Frontal cortex (tissue), 3 donors: ENCODE measurements at regions not wholly inside any gene's neighbourhood (a gene's known extent, or its start where the extent isn't known, plus 50 kb on each side); places are given as distances from the start of the nearest gene placed in this dataset.

Source experiments
- DNase-seq, 2 donors: peaks; one replicate each; pipeline ENCODE4 v3.0.0; 2012; ENCODE audit warnings: low spot score in 2 of 2
- FAIRE-seq: peaks from 2 replicates; lab custom pipeline; 2012; peaks lifted over from hg19 to GRCh38; lab: Jason Lieb, UNC
- donor health status: control.
- donor health status: control.
- donor health status: control.

- DNase-seq (no peak), FAIRE-seq (no peak)
These were observed 65.7 kb downstream of the TMEM18 start for GRCh38 chr2:611519-611918.

GRCh38 chr2:610491-610890 is 66.7 kb downstream of the TMEM18 start:
- DNase-seq, result no peak
- no peak for FAIRE-seq

GRCh38 chr2:609881-610280 is 67.3 kb downstream of the TMEM18 start:
- FAIRE-seq (no peak), DNase-seq (no peak)

- FAIRE-seq (no peak), DNase-seq (no peak)
These were observed 67.8 kb downstream of the TMEM18 start for GRCh38 chr2:609449-609848.

- no peak for FAIRE-seq
- DNase-seq, result no peak
These were observed 68.5 kb downstream of the TMEM18 start for GRCh38 chr2:608711-609110.

GRCh38 chr2:608297-608696 is 68.9 kb downstream of the TMEM18 start:
- DNase-seq, result no peak
- no peak for FAIRE-seq

GRCh38 chr2:607709-608108 is 69.5 kb downstream of the TMEM18 start:
- FAIRE-seq, result no peak
- no peak for DNase-seq

GRCh38 chr2:607172-607571 is 70.0 kb downstream of the TMEM18 start:
- DNase-seq (no peak), FAIRE-seq (no peak)

GRCh38 chr2:605674-606608 is 71.3 kb downstream of the TMEM18 start:
- DNase-seq (no peak), FAIRE-seq (no peak)

GRCh38 chr2:604854-605524 is 72.2 kb downstream of the TMEM18 start:
- no peak for FAIRE-seq
- no peak for DNase-seq

GRCh38 chr2:604385-604784 is 72.8 kb downstream of the TMEM18 start:
- DNase-seq (no peak), FAIRE-seq (no peak)

GRCh38 chr2:603869-604268 is 73.3 kb downstream of the TMEM18 start:
- FAIRE-seq (no peak), DNase-seq (peak in 1 of 2 donors; percentile 43)

GRCh38 chr2:603427-603826 is 73.8 kb downstream of the TMEM18 start:
- FAIRE-seq (no peak), DNase-seq (no peak)

GRCh38 chr2:602571-603359 is 74.4 kb downstream of the TMEM18 start:
- FAIRE-seq, result no peak
- DNase-seq, result no peak

- FAIRE-seq, result no peak
- no peak for DNase-seq
These were observed 75.3 kb downstream of the TMEM18 start for GRCh38 chr2:601806-602455.

GRCh38 chr2:601387-601698 is 75.9 kb downstream of the TMEM18 start:
- DNase-seq (no peak), FAIRE-seq (no peak)

- FAIRE-seq (no peak), DNase-seq (no peak)
These were observed 76.4 kb downstream of the TMEM18 start for GRCh38 chr2:600542-601386.

- no peak for FAIRE-seq
These were observed 77.6 kb downstream of the TMEM18 start for GRCh38 chr2:599601-600000.

GRCh38 chr2:598058-598802 is 79.0 kb downstream of the TMEM18 start:
- DNase-seq (no peak), FAIRE-seq (no peak)

More at GRCh38 chr2:599601-600000, 77.6 kb downstream of the TMEM18 start:
- DNase-seq, result no peak
